ENCODE measurements at regions not wholly inside any gene's neighbourhood (a gene's known extent, or its start where the extent isn't known, plus 50 kb on each side); places are given as distances from the start of the nearest gene placed in this dataset.

DNA sequence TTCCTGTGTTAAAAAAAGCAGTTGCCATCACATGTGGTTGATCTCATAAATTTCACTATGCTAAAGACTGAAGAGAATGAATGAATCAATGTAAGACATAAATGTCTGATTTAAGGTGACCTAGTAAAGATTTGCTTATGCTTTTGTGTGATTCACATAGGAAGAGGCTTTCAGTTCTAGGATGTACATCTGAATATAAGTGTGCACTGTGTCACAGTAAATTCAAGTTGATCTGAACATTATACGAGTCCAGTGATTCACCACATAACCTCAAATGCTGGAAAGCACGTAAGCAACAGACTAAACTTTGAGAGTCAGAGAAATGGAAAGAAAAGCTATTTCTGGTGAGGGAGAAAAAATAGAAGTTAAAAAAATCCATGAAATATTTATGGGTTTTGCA, 567.9 kb downstream of the EPHA5 start:
- no peak for DNase-seq

- no peak for DNase-seq
Measured at GRCh38 chr4:65096630-65097029, 573.7 kb downstream of the EPHA5 start.

DNA sequence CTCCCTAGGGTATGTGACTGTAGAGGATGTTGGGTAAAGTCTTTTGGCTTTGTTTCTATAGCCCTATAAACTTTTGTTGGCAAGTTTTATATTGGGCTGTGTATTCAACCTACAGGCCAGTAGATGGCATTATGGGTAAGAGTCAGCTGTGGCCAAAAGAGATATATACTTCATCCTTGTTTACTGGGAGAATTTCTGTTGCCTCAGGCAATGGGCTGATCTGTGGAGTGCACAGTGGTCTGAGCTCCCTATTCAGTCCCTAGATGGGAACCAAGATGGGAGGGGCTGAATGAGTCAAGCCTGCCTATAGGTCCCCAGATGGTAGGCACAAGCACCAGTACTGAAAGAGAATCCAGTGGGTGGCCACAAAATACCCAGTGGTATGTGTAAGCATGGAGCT, 580.6 kb downstream of the EPHA5 start:
- no peak for DNase-seq

- DNase-seq = no peak
Measured at GRCh38 chr4:65083076-65083475, 587.2 kb downstream of the EPHA5 start.

DNA sequence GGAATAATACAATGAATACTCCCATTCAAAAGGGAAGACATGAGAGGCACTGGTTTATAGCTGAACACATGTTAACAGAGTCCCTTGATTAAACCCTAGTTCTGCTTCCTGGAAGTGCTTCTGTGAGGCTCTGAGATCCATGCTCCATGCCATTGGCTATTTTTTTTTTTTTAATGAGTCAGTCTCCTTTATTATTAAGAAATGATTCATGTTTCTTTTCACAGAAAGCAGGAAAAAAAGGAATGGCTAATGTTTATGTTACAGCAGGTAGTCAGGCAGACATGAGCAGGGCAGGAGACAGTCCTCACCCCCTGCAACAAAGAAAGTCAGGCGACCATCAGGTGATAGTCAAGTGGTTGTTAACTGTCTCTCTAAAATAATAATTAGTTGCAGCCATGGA, 598.7 kb downstream of the EPHA5 start:
- DNase-seq = no peak

DNA sequence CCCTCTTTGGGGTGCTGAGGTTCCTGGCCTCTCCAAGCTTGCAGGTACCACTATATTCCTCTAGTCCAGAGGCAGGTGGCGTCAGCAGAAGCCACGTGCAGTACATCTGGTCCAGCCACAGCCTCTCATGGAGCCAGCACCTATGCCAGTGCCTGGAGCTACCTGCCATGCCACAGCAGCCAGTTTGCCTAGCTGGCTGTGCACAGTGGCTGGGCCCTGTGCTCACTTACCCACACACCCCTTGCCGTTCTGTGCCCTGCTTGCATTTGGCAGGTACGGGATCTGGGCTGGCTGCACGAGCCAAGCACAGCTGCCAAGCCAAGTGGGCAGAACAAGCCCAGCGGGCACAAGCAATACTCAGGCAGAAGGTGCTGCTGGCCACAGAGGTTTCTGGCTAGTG, 601.1 kb downstream of the EPHA5 start:
- no peak for DNase-seq

GRCh38 chr4:65066106-65066505, 604.2 kb downstream of the EPHA5 start:
- DNase-seq = no peak

- no peak for DNase-seq
Measured at GRCh38 chr4:65063601-65064000, 606.7 kb downstream of the EPHA5 start.

- no peak for DNase-seq
Measured at GRCh38 chr4:65050786-65051185, 619.5 kb downstream of the EPHA5 start.

- no peak for DNase-seq
Measured at GRCh38 chr4:65046192-65047133, 623.8 kb downstream of the EPHA5 start.

DNA sequence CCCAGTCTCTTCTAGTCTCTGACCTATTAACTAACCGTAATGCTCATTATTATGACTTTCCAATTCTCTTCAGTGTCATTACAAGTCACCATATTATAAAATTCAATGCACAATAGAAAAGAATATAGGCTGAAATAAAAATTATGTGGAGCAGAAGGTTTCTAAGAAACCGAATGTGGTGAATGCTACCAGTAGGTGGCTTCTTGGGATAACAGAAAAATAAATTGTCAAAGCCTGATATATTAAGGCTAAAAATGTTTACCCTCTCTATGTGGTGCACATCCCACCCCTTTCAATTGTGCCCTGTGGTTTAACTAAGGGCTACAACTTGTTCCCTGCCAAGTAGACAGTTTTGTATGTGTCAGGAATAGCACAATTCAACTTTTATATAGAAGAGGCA, 624.6 kb upstream of the TECRL start:
- DNase-seq = no peak

DNA sequence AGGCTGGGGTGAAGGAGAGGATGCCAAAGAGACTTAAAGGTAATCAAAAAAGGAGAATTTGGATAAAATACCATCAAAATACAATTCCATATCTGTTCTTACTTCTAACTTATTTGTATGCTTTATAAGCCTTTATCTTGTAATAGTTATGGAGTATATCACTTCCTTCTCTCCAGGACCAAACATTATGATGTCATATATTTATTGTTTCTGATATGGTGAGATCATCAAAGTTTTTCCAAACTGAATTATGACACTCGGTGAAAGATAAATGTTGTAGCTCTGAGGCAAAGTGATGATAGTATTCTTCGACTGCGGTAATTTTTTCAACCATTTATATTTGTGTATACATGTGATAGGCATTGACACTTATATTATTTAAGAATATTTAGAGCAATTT, 619.3 kb upstream of the TECRL start:
- DNase-seq = no peak

GRCh38 chr4:65023883-65024670, 614.8 kb upstream of the TECRL start:
- DNase-seq = no peak

DNA sequence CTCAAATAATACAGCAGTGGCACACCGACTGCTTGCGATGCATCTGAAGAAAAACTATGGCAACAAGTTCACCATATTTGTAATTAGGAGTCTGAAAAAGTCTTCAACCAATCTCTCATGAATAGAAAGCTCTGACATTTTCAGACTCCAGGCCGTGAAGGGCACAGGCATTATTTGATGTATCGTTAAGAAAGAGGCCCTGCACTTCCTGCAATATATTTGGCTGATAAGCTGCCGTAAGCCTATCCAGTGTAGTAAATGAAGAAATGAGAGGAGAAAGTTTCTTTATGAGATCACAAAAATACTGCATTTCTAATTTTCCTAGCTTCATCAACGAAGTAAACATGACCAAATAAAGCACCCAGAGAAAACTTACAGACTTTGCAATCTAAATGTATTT, 613.8 kb upstream of the TECRL start:
- DNase-seq = no peak

DNA sequence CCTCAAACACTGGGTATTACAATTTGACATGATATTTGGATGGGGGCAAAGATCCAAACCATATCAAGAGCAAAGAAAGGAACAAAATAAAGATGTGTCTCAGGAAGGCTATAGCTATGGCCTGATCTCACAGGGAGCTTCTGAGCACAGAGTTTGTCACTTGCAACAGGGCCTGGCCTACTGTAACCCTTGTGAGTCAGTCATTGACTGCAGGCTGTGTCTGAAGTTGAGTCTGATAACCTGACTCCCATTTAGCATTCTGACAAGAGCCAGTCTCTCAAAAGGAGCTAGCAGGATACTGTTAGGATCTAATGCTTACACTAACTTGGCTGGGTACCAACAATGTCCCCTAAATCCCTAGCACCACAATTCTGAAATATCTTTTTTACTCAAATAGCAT, 612.5 kb upstream of the TECRL start:
- DNase-seq = no peak

DNA sequence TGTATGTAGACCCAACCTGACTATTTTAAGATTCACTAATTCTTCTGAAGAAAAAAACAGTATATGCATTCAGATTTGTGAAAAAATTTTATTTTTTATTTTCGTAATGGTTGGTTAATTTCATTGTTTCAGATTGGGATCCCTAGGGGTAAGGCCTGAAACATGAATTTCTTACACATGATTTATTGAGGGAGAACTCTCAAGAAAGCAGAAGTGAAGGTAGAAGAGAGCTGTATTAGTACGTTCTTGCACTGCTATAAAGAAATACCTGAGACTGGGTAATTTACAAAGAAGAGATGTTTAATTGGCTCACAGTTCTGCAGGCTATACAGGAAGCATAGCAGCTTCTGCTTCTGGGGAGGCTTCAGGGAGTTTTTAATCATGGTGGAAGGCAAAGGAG, 611.9 kb upstream of the TECRL start:
- DNase-seq = no peak

GRCh38 chr4:65019775-65020174, 610.5 kb upstream of the TECRL start:
- no peak for DNase-seq

DNA sequence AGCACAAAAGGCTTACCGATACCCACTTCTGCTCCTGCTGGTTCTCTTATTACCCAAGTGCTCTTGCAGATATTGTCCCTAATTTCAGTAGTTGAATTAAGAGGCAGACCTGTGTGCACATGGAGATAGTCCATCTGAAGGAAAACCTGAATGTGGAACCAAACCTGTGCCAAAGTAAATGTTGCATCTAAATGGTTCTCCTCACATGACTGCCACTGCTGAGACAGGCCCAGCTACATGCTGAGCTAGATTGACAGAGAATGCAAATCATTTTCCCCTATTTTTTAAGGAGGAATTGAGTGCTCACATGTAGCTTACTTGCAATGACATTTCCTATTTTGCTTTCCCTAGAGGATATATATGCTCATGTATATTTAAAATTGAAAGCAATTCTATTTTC, 609.1 kb upstream of the TECRL start:
- DNase-seq = no peak

- DNase-seq = no peak
Measured at GRCh38 chr4:65014078-65014477, 604.8 kb upstream of the TECRL start.

DNA sequence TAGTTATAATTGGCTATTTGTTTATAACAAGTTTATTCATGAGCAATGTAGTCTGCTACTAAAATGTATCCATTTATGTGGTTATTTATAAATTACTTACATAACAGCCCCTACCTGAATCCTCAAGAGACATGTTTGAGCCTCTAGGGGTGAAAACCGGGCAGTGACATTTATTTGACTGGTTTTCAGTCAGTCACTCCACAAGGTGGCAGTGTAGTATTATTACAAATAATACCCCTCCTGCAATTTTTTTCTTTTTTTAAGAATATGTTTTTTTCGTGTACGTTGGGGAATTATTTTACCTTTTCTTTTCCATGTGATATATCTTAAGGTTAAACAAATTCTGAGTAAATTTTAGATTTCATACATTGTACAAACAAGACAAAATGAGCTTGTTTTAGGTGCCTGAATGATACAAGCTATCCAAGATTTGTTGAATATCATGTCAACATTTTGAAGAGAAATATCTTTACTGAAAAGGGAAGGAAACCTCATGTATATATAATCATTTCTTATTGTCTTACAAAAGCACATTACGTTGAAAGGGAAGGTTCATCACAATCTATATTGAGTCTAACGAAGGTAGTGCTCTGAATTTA, 598.7 kb upstream of the TECRL start:
- peak; percentile 21 for DNase-seq

- DNase-seq = no peak
Measured at GRCh38 chr4:64975177-64975576, 565.9 kb upstream of the TECRL start.

DNA sequence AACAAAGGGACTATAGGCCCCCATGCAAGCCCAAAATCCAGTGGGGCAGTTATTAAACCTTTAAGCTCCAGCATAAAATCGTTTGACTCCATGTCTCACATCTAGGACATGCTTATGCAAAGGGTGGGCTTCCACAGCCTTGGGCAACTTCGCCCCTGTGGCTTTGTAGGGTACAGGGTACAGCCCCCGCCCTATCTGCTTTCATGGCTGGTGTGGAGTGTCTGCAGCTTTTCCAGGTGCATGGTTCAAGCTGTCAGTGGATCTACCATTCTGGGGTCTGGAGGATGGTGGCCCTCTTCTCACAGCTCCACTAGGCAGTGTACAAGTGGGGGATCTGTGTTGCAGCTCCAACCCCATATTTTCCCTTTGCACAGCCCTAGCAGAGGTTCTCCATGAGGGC, 559.8 kb upstream of the TECRL start:
- DNase-seq = no peak

DNA sequence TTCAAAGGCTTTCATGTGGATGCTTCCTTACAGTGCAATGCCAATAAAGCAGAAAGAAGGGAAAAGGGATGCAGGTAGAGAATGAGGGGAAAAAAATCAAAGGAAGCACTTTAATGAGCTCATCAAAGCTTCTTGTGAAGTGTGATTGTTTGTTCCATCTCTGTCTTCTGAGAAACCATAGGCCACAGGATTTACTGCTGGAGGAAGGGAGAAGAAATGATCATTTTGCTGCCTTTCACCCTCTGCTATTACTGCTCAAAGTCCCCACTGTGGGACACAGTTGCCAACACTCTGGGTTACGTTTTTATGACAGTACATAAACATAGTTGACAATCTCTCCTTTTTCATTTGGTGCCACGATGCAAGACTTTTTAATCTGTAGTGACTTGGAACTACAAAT, 558.0 kb upstream of the TECRL start:
- no peak for DNase-seq

DNA sequence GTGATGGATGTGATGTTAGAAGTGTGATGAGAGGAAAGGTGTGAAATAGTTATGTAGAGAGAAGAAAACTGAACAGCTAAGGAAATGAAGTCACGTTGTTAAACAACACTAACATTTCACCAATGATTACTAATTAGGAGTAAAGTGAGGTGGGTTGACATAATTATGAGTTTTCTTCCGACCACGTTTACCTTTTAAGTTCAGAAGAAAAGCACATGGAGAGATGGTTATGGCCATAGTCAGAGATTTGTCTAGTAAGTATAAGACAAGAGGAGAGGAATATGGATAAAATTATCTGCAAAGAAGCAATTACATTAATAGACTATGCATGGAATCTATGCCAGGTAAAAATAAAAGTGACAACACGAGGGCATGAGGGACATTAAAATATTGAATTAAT, 551.3 kb upstream of the TECRL start:
- DNase-seq = no peak

Data from activated CD4-positive, alpha-beta T cell treated with anti-CD3 and anti-CD28 coated beads, Interleukin-2, Interleukin-6, amounts not matched to agents 100 ng/mL and 50 ng/mL, durations not matched to agents 16 hours and 8 hours (primary cell).